HuH-7 (cell line): ENCODE measurements at regions not wholly inside any gene's neighbourhood (a gene's known extent, or its start where the extent isn't known, plus 50 kb on each side); places are given as distances from the start of the nearest gene placed in this dataset.
A peak's percentile ranks its signal among the peaks of the same experiment; 100 is the strongest.

Source experiments
- DNase-seq: peaks from one replicate; pipeline ENCODE4 v3.0.0; 2011; ENCODE audit warnings: low spot score

DNA sequence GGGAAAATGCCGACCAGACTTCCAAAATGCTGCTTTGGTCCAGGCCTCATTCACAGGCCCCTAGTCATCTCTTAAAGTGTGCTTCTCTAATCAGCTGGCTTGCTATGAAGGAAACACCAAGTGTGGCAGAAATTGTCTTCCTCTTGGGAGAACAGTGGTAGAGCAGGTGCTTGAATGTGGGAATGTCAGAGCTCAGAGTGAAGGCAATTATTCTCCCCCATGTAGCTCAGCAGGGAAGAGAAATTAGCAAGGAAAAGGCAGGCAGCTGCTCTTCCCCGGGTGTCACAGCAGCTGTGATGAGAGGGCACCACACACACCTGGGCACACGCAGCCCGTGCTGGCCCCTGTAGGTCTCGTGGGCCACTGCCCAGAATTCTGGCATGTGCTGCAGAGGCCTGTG is 358.5 kb downstream of the WDR72 start:
- DNase-seq, result no peak

DNA sequence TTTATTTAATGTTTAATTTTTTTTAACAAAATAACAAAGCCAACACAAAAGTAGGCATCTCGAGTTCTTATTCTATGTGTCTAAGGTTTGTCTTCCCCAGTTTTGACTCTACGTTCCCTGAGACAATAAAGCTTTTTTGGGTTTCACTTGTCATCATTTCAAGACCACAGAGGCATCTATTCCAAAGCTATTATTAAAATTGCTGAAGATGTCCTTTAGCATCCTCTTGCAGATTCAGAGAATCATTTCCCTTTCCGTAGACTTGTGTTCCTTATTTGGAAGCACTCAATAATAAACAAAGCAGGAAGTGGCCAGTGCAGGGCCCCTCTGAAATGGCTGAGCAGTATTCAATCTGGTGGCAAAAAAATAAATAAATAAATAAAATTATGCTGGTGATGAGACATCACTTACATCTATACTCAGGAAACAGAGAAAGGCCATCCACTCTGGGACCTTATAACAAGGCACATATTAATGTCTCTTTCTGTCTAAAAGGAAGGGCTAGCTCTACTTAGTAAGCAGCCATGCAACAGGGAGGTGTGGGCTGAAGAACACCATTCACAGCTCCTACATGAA is 362.3 kb downstream of the WDR72 start:
- no peak for DNase-seq

DNA sequence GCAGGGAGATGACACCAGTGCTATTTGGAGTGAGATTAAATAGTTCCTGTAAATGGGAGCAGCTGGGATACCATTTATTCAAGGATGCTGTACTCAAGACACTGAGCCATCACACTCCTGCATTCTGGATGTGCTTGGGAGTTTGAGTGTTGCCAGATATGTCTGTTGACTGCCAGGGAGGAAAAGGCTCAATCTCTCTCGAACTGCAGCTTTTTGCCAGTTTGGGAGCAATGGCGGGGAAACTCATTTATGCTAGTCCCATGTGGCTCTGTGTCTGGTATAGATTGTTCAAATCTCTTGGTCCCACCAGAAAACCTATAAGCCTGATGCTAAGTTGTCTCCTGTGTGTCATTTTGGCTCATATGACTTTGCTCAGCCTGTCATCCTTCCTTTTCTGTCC is 363.6 kb downstream of the WDR72 start:
- no peak for DNase-seq

DNA sequence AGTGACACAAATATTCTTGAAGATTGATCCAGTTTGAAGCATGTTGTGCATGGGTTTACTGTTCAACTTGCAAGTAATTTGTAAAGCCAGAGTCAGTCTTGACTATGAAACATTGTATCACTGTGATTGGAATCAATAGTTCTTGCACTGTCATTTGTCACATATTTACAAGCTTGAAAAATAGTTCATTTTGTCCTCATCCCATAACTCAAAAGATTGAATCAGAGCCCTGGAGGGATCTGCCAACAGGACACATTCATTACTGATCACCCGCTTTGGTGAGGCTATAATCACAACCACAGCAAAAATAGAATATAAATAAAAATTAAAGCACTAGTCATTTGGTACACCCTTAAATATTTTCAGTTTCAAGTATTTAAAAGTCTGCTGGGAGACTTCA is 368.9 kb downstream of the WDR72 start:
- no peak for DNase-seq

- no peak for DNase-seq
Observed at GRCh38 chr15:53389271-53390037, 370.0 kb downstream of the WDR72 start.

- peak; percentile 15 for DNase-seq
Observed at GRCh38 chr15:53384417-53384816, 375.0 kb downstream of the WDR72 start.

DNA sequence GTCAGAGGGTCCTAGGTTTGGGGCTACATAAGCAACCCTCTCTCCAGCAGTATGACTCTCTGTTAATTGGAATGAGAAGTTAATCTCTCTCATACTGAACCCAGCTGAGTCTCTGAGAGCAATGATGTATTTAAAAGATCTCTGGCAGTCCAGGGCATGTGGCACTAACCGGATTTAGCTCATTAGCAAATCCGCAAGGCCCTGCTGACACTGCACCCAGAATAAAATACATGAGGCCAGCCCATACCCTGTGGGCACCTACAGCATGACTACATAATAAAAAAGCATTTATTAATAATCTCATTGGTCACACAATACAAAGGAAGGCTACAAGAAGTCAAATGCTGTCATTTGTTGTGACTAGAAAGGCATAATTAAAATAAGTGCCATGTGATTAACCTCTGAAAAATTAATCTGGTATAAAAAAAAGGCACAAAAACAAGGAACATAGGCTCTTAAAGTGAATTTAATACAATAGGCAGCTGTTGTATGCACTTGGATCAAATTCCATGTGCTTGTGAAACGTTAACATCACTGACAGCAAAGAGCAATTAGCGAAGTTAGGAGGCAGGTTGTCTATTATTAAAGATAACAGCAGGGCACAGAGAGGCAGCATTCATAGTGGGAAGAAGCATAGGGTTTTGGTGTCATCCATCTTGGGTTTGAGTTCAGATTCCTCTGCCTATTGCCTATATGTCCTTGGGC is 381.2 kb downstream of the WDR72 start:
- no peak for DNase-seq

DNA sequence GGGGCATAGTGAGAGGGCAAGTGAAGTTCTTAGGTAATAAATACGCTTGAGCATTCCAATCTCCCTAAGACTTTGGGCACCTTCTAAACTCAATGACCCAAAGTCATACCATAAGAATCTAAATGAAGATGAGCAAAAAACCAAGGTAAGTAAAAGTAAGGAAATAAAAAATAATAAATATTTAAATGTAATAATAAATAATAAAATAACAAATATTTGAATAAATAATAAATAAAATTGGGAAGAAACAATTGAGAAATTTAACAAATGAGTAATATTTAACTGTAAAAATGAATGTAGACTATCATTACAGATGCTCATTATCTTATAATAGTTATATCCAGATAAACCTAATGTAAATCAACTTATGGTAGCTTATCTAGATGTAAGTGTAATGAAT is 391.7 kb downstream of the WDR72 start:
- no peak for DNase-seq

GRCh38 chr15:53360881-53361280 is 398.6 kb downstream of the WDR72 start:
- DNase-seq, result no peak

- no peak for DNase-seq
Observed at GRCh38 chr15:53359038-53359437, 400.4 kb downstream of the WDR72 start.

DNA sequence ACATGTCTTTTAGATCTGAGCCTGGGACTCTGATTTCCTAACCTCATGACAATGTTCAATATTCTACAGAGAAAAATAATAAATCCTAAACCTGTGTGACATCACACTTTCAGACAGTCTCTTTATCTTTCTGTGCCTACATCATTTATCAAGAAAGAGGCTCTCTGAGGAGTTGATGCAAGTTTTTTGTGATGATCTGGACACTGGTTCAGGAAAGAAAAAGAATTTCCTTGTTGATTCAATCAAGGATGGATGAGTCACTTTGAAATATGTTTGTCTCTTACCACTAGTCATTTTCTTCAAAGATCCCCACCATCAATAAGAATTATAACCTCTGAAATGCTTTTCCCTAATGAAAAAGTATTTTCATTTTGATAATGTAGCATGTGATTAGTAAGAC is 404.6 kb downstream of the WDR72 start:
- no peak for DNase-seq

GRCh38 chr15:53351373-53351772 is 408.1 kb downstream of the WDR72 start:
- no peak for DNase-seq

DNA sequence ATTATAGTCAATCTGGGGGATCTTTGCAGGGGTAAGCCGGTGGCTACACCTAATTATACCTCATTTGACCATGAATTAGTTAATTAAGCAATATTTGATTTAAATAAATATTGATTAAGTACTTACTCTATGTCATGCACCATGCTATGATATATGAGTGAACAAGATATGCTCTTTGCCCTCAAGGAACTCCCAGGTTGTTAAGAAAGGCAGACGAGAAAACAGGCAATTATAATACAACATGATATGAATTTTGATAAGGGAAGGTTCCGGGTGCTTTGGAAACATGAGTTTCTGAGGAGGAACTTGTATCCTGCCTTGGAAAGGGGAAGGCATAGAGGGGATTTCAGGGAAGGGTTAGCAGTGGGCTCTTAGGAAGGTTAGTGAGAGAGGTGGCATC is 412.9 kb downstream of the WDR72 start:
- DNase-seq, result no peak

DNA sequence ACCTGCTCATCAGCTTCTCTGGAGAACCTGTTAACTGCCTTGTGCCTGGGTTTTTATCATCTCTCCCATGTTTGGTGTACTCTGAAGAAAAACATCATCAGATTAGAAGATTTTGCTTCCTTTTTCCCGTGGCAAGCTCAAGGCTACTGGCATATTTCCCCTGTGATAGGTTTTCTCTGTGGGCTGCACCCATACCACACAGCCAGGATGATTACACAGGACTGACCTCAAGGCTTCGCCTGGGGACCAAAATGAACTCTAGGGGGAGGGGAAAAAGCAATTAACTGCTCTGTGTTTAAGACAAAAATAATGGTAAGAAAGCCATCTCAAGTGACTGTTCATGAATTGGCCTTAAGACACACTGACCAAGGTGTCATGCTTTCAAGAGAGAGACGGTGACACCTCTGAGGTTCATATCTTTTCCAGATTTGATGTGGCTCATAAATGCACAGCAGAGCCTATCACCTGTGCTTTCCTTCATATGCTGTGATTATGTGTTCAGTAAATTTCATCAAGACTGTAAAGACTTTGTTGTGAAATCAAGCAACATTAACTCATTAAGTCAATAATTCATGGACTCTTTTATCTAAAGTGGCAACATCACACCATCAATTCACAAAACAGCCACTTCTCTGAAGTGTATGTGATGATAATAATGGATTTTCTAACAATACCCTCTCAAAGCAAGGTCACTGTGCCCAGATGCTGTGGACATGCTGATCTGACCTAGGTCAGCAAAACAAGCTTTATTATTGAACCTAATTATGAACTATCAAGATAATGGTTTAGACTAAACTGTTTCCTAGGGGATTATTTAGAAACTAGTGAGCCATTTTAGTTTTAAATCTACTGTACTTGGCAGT is 427.9 kb downstream of the WDR72 start:
- no peak for DNase-seq

- peak; percentile 23 for DNase-seq
Observed at GRCh38 chr15:53328341-53328740, 431.1 kb downstream of the WDR72 start.

GRCh38 chr15:53324061-53324460 is 435.4 kb downstream of the WDR72 start:
- DNase-seq, result no peak

DNA sequence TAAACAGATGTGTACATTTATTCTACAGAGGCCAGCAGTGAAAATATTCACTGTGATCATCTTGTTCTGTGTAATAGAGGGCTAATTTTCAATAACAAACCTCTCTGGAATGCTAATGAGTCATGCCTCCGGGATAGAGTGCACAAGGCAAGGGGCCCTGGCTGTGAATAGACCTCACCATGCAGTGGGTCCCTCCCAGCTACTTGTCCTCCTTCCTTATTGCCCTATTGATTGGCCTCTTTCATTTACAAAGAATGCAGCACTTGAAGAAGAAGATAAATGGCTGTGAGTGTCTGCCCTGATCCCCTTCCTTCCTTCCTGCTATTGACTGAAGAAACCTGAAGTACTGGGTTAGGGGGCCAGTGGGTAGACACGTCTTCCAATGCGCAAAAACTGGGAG is 436.3 kb downstream of the WDR72 start:
- no peak for DNase-seq

DNA sequence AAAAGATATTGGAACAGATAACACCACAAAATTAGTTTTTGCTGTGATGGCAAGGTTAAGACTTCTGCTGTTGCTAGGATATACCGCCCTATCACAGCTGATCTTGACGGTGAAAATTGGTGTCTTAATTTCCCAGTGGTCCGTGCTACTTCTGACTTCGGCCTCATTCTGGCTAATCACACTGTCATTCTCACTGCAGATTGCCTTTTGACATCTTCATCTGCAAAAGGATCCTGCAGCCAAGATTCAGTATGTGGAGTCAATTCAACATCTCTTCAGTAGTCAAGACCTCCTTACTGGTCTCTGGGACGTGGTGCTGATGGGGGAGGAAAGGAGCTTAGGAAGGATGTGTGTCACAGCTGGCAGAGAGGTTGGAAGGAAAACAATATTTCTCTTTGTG is 438.6 kb downstream of the WDR72 start:
- DNase-seq, result no peak

DNA sequence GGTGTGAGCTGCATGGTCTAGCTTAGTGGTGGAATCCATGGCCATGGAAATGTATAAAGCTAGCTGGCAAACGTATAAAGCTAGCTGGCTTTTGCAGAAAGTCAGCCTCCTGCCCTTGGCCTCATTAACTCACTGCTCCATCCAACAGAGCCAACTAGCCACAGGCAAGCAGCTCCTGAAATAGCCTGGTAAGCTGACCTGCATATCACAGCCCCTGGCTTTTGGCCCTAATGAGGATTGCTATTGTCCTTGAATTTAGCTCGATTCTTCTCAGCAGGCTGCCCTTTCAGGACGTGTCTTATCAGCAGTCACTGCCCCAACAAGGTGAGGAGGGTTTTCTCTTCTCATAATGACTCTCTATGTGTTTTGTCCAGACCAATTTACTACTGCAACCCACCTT is 446.8 kb downstream of the WDR72 start:
- DNase-seq, result no peak

GRCh38 chr15:53310709-53311108 is 448.8 kb downstream of the WDR72 start:
- no peak for DNase-seq

DNA sequence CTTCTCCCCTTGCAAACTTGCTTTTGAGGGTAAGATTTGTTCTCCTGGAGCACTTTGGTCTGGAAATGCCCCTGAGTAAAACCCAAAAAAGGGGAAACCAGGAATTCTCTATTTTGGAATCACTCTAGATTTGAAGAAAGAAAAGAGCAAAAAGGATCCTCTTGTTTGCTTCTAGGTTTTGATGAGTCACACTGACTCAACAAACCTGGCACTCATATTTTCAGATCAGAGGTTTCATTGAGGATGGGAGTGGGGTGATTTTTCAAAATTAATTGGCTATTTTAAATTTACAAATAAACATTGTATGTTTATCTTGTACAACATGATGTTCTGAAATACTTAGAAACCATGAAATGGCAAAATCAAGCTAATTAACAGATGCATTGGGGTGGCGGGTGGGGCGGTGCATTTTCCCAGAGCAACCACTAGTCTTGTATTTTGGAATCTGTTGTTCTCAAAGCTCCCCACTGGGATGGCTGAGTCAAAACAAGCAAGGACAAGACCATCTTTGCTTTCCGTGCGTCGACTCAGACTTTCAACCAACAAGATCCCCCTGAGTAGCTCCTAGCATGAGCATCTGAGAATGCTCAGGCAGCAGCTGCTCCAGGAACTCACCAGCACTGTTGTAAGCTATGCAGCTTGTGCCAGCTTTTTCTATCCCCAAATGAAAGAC is 451.4 kb downstream of the WDR72 start:
- no peak for DNase-seq

GRCh38 chr15:53305554-53305953 is 453.9 kb downstream of the WDR72 start:
- DNase-seq, result no peak
